ENCODE measurements at regions not wholly inside any gene's neighbourhood (a gene's known extent, or its start where the extent isn't known, plus 50 kb on each side); places are given as distances from the start of the nearest gene placed in this dataset.

DNA sequence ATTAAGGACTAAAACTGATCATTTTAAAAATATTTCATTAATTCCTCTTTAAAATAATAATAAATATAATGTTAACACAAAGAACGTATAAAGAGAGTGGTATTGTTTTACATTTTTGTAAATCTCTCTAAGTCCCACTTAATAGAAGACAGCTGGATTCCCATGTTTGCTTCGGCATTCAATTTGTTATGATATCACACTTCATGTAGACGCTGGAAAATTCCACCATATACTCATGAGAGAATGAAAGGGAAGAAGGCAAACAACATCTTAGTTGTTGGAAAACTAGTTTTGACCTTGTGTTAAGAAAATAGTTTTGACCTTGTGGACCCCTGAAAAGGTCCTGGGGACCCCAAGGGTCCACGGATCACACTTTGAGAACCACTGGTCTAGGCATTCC lies 85.3 kb upstream of the MGMT start:
- CTCF ChIA-PET, result no interaction called here
- Histone ChIP-seq H3K4me1 (ENCODE audit: control insufficient read depth in 2 of 2, insufficient read depth in 2 of 2, low read length in 2 of 2) (no peaks in the 10 kb centered on the region), H3K27me3 (ENCODE audit: control insufficient read depth in 2 of 2, insufficient read depth in 2 of 2, low read length in 2 of 2) (no peaks in the 10 kb centered on the region), H3K4me3 (ENCODE audit: low read length) (no peak overlapping the region), H3K27ac (ENCODE audit: low read depth, low read length) (no peak overlapping the region), H3K9me3 (ENCODE audit: control insufficient read depth in 2 of 3, low read length in 3 of 3) (no peaks in the 10 kb centered on the region), H3K36me3 (ENCODE audit: control insufficient read depth in 2 of 3, insufficient read depth in 3 of 3, low read length in 3 of 3) (no peaks in the 10 kb centered on the region)
- intact Hi-C loops (cut with micrococcal nuclease), result no loop called here
- H3K4me1 Mint-ChIP-seq, result peaks cover 0 to 1% (median 0%) of the 10 kb centered on the region in 7 donors
- POLR2A ChIA-PET, result no interaction called here
- no peak for ATAC-seq
- H3K27me3 Mint-ChIP-seq, result peaks cover 0 to 15% (median 5%) of the 10 kb centered on the region in 5 donors
- no peaks in the 10 kb centered on the region for H3K36me3 Mint-ChIP-seq
- no peak for DNase-seq
- H3K4me3 Mint-ChIP-seq, result no peak overlapping the region
- no peak overlapping the region for H3K27ac Mint-ChIP-seq
- peaks cover 0 to 2% (median 0%) of the 10 kb centered on the region in 11 donors for H3K9me3 Mint-ChIP-seq

GRCh38 chr10:129382401-129382800 lies 84.6 kb upstream of the MGMT start:
- Mint-ChIP-seq H3K36me3 (no peaks in the 10 kb centered on the region), H3K4me3 (no peak overlapping the region), H3K4me1 (peaks cover 0 to 1% (median 0%) of the 10 kb centered on the region in 7 donors), H3K27me3 (peaks cover 0 to 15% (median 5%) of the 10 kb centered on the region in 5 donors), H3K9me3 (peaks cover 0 to 2% (median 0%) of the 10 kb centered on the region in 11 donors), H3K27ac (no peak overlapping the region)
- Histone ChIP-seq H3K27ac (ENCODE audit: low read depth, low read length) (no peak overlapping the region), H3K9me3 (ENCODE audit: control insufficient read depth in 2 of 3, low read length in 3 of 3) (no peaks in the 10 kb centered on the region), H3K4me3 (ENCODE audit: low read length) (no peak overlapping the region), H3K4me1 (ENCODE audit: control insufficient read depth in 2 of 2, insufficient read depth in 2 of 2, low read length in 2 of 2) (no peaks in the 10 kb centered on the region), H3K27me3 (ENCODE audit: control insufficient read depth in 2 of 2, insufficient read depth in 2 of 2, low read length in 2 of 2) (no peaks in the 10 kb centered on the region), H3K36me3 (ENCODE audit: control insufficient read depth in 2 of 3, insufficient read depth in 3 of 3, low read length in 3 of 3) (no peaks in the 10 kb centered on the region)
- intact Hi-C loops (cut with micrococcal nuclease), result no loop called here
- DNase-seq (no peak), ATAC-seq (no peak)
- ChIA-PET POLR2A (no interaction called here), CTCF (no interaction called here)

- Mint-ChIP-seq H3K9me3 (peaks cover 0 to 2% (median 0%) of the 10 kb centered on the region in 11 donors), H3K36me3 (no peaks in the 10 kb centered on the region), H3K4me3 (no peak overlapping the region), H3K4me1 (peaks cover 0 to 3% (median 0%) of the 10 kb centered on the region in 7 donors), H3K27me3 (peaks cover 0 to 9% (median 5%) of the 10 kb centered on the region in 5 donors), H3K27ac (no peak overlapping the region)
- DNase-seq (no peak), ATAC-seq (no peak)
- ChIA-PET POLR2A (no interaction called here), CTCF (no interaction called here)
- intact Hi-C loops (cut with micrococcal nuclease), result no loop called here
- Histone ChIP-seq H3K27ac (ENCODE audit: low read depth, low read length) (no peak overlapping the region), H3K9me3 (ENCODE audit: control insufficient read depth in 2 of 3, low read length in 3 of 3) (no peaks in the 10 kb centered on the region), H3K4me1 (ENCODE audit: control insufficient read depth in 2 of 2, insufficient read depth in 2 of 2, low read length in 2 of 2) (no peaks in the 10 kb centered on the region), H3K36me3 (ENCODE audit: control insufficient read depth in 2 of 3, insufficient read depth in 3 of 3, low read length in 3 of 3) (no peaks in the 10 kb centered on the region), H3K4me3 (ENCODE audit: low read length) (no peak overlapping the region), H3K27me3 (ENCODE audit: control insufficient read depth in 2 of 2, insufficient read depth in 2 of 2, low read length in 2 of 2) (no peaks in the 10 kb centered on the region)
These were observed 83.4 kb upstream of the MGMT start for GRCh38 chr10:129383651-129384050.

- H3K9me3 ChIP-seq (ENCODE audit: control insufficient read depth in 2 of 3, low read length in 3 of 3), result no peaks in the 10 kb centered on the region
- POLR2A ChIA-PET, result no interaction called here
- Mint-ChIP-seq H3K4me3 (no peak overlapping the region), H3K4me1 (peaks cover 0 to 3% (median 0%) of the 10 kb centered on the region in 7 donors), H3K36me3 (no peaks in the 10 kb centered on the region), H3K27ac (no peak overlapping the region), H3K9me3 (peaks cover 0 to 2% (median 0%) of the 10 kb centered on the region in 11 donors), H3K27me3 (peaks cover 0 to 10% (median 5%) of the 10 kb centered on the region in 5 donors)
- CTCF ChIA-PET, result no interaction called here
- H3K27me3 ChIP-seq (ENCODE audit: control insufficient read depth in 2 of 2, insufficient read depth in 2 of 2, low read length in 2 of 2), result no peaks in the 10 kb centered on the region
- H3K36me3 ChIP-seq (ENCODE audit: control insufficient read depth in 2 of 3, insufficient read depth in 3 of 3, low read length in 3 of 3), result no peaks in the 10 kb centered on the region
- no peak for ATAC-seq
- no peak overlapping the region for H3K27ac ChIP-seq (ENCODE audit: low read depth, low read length)
- no peak overlapping the region for H3K4me3 ChIP-seq (ENCODE audit: low read length)
- no peaks in the 10 kb centered on the region for H3K4me1 ChIP-seq (ENCODE audit: control insufficient read depth in 2 of 2, insufficient read depth in 2 of 2, low read length in 2 of 2)
- intact Hi-C loops (cut with micrococcal nuclease), result no loop called here
- DNase-seq, result no peak
These were observed 81.4 kb upstream of the MGMT start for GRCh38 chr10:129385600-129385999.

DNA sequence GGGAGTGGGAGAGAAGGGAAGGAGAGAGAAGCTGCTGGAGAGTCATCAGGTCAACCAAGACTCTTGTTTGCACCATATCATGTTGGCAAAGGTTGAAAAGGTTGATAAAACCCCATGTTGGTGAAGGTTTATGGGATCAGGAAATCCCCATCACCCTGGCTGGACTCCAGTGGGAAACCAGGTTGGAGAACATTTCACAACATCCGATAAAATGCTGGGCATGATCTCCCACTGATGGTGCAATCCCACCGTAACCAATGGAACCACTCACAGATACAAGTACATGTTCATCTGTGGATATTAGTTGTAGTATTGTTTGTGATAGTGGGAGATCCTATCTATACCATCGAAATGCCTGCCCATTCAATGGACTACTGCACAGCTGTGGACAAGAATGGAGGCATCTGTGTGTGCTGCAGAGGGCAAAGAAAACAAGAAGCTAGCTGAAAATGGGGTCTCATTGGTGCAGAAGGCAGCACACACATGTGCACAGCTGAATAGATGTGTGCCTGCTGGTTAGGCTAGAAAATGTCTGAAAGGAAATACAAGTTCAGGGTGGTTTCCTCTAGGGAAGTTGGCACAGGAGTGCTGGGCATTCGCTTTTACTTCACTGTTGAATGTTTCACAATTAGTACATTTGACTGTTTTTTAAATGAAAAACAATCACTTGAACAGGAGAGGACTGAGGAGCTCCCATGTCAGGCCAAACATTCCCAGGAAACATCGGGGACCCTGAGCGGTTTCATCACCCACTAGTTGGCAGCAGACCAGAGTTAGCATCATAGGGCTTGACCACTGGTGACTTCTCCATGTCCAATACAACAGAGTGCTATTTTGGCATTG lies 80.4 kb upstream of the MGMT start:
- H3K4me3 Mint-ChIP-seq, result no peak overlapping the region
- no peaks in the 10 kb centered on the region for H3K4me1 ChIP-seq (ENCODE audit: control insufficient read depth in 2 of 2, insufficient read depth in 2 of 2, low read length in 2 of 2)
- H3K27ac ChIP-seq (ENCODE audit: low read depth, low read length), result no peak overlapping the region
- ChIA-PET POLR2A (no interaction called here), CTCF (no interaction called here)
- H3K9me3 ChIP-seq (ENCODE audit: control insufficient read depth in 2 of 3, low read length in 3 of 3), result no peaks in the 10 kb centered on the region
- no peaks in the 10 kb centered on the region for H3K27me3 ChIP-seq (ENCODE audit: control insufficient read depth in 2 of 2, insufficient read depth in 2 of 2, low read length in 2 of 2)
- H3K27me3 Mint-ChIP-seq, result peaks cover 0 to 10% (median 5%) of the 10 kb centered on the region in 5 donors
- H3K4me3 ChIP-seq (ENCODE audit: low read length), result no peak overlapping the region
- no peaks in the 10 kb centered on the region for H3K36me3 Mint-ChIP-seq
- no peak for DNase-seq
- no peak for ATAC-seq
- peaks cover 0 to 2% (median 0%) of the 10 kb centered on the region in 11 donors for H3K9me3 Mint-ChIP-seq
- no peaks in the 10 kb centered on the region for H3K36me3 ChIP-seq (ENCODE audit: control insufficient read depth in 2 of 3, insufficient read depth in 3 of 3, low read length in 3 of 3)
- H3K27ac Mint-ChIP-seq, result peak overlapping the region in 1 of 9 donors; percentile 59
- intact Hi-C loops (cut with micrococcal nuclease), result no loop called here
- H3K4me1 Mint-ChIP-seq, result peaks cover 0 to 3% (median 0%) of the 10 kb centered on the region in 7 donors

DNA sequence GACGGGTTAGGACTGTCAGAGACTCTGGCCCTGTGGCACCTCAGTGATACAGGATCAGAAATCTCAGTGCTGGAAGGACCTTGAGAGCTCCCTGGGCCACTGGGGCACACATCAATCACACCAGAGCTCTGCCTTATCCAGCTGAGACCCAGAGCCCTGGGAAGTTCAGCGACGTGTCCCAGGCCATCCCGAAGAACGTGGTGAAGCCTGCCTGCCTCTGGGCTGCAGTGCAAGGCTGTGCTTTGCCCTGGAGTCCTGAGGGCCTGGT lies 79.8 kb upstream of the MGMT start:
- Mint-ChIP-seq H3K27ac (no peak overlapping the region), H3K9me3 (peaks cover 0 to 2% (median 0%) of the 10 kb centered on the region in 11 donors), H3K4me3 (no peak overlapping the region), H3K36me3 (no peaks in the 10 kb centered on the region), H3K27me3 (peaks cover 0 to 10% (median 5%) of the 10 kb centered on the region in 5 donors), H3K4me1 (peaks cover 0 to 3% (median 0%) of the 10 kb centered on the region in 7 donors)
- Histone ChIP-seq H3K9me3 (ENCODE audit: control insufficient read depth in 2 of 3, low read length in 3 of 3) (no peaks in the 10 kb centered on the region), H3K4me1 (ENCODE audit: control insufficient read depth in 2 of 2, insufficient read depth in 2 of 2, low read length in 2 of 2) (no peaks in the 10 kb centered on the region), H3K27me3 (ENCODE audit: control insufficient read depth in 2 of 2, insufficient read depth in 2 of 2, low read length in 2 of 2) (no peaks in the 10 kb centered on the region), H3K4me3 (ENCODE audit: low read length) (no peak overlapping the region), H3K27ac (ENCODE audit: low read depth, low read length) (no peak overlapping the region), H3K36me3 (ENCODE audit: control insufficient read depth in 2 of 3, insufficient read depth in 3 of 3, low read length in 3 of 3) (no peaks in the 10 kb centered on the region)
- DNase-seq (no peak), ATAC-seq (no peak)
- ChIA-PET CTCF (no interaction called here), POLR2A (no interaction called here)
- intact Hi-C loops (cut with micrococcal nuclease), result no loop called here

- Mint-ChIP-seq H3K36me3 (no peaks in the 10 kb centered on the region), H3K27me3 (peaks cover 0 to 10% (median 8%) of the 10 kb centered on the region in 5 donors), H3K4me3 (no peak overlapping the region), H3K9me3 (peaks cover 0 to 2% (median 0%) of the 10 kb centered on the region in 11 donors), H3K4me1 (peaks cover 0 to 3% (median 0%) of the 10 kb centered on the region in 7 donors), H3K27ac (no peak overlapping the region)
- no peak for DNase-seq
- POLR2A ChIA-PET, result no interaction called here
- intact Hi-C loops (cut with micrococcal nuclease), result no loop called here
- no peaks in the 10 kb centered on the region for H3K27me3 ChIP-seq (ENCODE audit: control insufficient read depth in 2 of 2, insufficient read depth in 2 of 2, low read length in 2 of 2)
- ATAC-seq, result no peak
- no peaks in the 10 kb centered on the region for H3K4me1 ChIP-seq (ENCODE audit: control insufficient read depth in 2 of 2, insufficient read depth in 2 of 2, low read length in 2 of 2)
- H3K36me3 ChIP-seq (ENCODE audit: control insufficient read depth in 2 of 3, insufficient read depth in 3 of 3, low read length in 3 of 3), result no peaks in the 10 kb centered on the region
- H3K4me3 ChIP-seq (ENCODE audit: low read length), result no peak overlapping the region
- H3K9me3 ChIP-seq (ENCODE audit: control insufficient read depth in 2 of 3, low read length in 3 of 3), result no peaks in the 10 kb centered on the region
- no peak overlapping the region for H3K27ac ChIP-seq (ENCODE audit: low read depth, low read length)
- CTCF ChIA-PET, result no interaction called here
These were observed 78.6 kb upstream of the MGMT start for GRCh38 chr10:129388435-129388834.
